ENCODE measurements at regions not wholly inside any gene's neighbourhood (a gene's known extent, or its start where the extent isn't known, plus 50 kb on each side); places are given as distances from the start of the nearest gene placed in this dataset.
A peak's percentile ranks its signal among the peaks of the same experiment; 100 is the strongest.

DNA sequence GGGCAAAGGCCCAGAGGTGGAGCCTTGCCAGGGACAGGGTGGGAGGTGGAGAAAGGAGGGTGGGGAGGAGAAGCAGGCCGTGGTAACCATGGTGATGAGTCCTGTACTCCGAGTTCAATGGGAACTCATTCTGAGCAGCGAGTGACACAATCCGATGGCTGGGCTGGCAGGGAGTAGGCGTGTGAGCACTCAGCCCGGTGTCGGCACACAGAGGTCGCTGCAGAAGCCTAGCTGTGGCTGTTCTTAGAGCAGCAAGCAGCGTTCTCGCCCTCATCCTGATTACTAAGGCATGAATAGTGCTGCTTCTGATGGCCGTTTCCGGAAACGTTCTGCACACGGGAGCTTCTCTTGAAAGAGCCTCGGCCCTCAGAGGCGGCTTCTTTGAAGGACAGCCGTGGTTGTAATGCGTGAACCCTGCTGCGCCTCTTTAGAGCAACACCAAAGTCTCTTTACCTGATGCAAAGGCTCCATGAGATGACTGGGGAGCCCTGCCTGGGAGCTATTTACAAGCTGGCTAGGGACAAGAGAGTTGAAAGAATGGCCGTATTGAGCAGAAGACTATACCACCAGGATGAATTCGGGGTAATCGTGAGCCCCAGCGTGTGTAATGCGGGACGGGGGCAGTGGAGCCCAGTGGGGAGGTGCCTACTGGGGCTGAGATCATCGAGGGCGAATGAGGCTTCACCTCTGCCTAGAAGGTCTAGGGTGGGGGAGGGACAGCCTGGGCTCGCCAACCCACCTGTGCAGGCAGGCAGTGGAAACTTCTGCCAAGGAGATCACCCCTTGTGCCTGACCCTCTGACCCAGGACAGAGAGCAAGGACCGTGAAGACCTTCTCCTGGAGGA, 72.8 kb upstream of the PAX7 start (continued):
- TF ChIP-seq ATF6 (CRISPR knock-in tag; IDR thresholded peaks at IDR 0.05) (no peak), NFE2L1 (CRISPR knock-in tag; IDR thresholded peaks at IDR 0.05) (no peak), ZNF263 (CRISPR knock-in tag; IDR thresholded peaks at IDR 0.05; ENCODE audit: low read depth) (no peak), SMAD3 (CRISPR knock-in tag; IDR thresholded peaks at IDR 0.05; ENCODE audit: borderline replicate concordance) (no peak)
- TF ChIP-seq, protein P1, sequence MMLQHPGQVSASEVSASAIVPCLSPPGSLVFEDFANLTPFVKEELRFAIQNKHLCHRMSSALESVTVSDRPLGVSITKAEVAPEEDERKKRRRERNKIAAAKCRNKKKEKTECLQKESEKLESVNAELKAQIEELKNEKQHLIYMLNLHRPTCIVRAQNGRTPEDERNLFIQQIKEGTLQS (CRISPR knock-in tag; conservative IDR thresholded peaks at IDR 0.05) = no peak

- Mint-ChIP-seq H3K4me3 (no peak overlapping the region), H3K9me3 (no peaks in the 10 kb centered on the region), H3K27me3 (ENCODE audit: low read depth) (peaks cover 21% of the 10 kb centered on the region), H3K36me3 (no peaks in the 10 kb centered on the region), H3K27ac (no peak overlapping the region), H3K4me1 (peaks cover 38% of the 10 kb centered on the region)
- POLR2A ChIA-PET = no interaction called here
- TF ChIP-seq NFYB (CRISPR knock-in tag; conservative IDR thresholded peaks at IDR 0.05; ENCODE audit: low read depth) (no peak), ZSCAN18 (CRISPR knock-in tag; IDR thresholded peaks at IDR 0.05) (no peak), NR3C1 (CRISPR knock-in tag; conservative IDR thresholded peaks at IDR 0.05; ENCODE audit: low read depth) (no peak), FOXP1 (CRISPR knock-in tag; IDR thresholded peaks at IDR 0.05; ENCODE audit: borderline replicate concordance) (no peak), ZNF317 (CRISPR knock-in tag; IDR thresholded peaks at IDR 0.05; ENCODE audit: borderline replicate concordance, low read depth) (no peak), ATF6 (CRISPR knock-in tag; IDR thresholded peaks at IDR 0.05) (no peak), USF1 (CRISPR knock-in tag; IDR thresholded peaks at IDR 0.05) (no peak), ZBTB43 (CRISPR knock-in tag; IDR thresholded peaks at IDR 0.05) (no peak), ZNF396 (CRISPR knock-in tag; IDR thresholded peaks at IDR 0.05; ENCODE audit: borderline replicate concordance) (no peak), MXD4 (CRISPR knock-in tag; IDR thresholded peaks at IDR 0.05; ENCODE audit: borderline replicate concordance) (no peak), SMAD4 (CRISPR knock-in tag; IDR thresholded peaks at IDR 0.05) (no peak), STAT6 (CRISPR knock-in tag; conservative IDR thresholded peaks at IDR 0.05; ENCODE audit: low read depth) (no peak)
- ATAC-seq (peak; percentile 4; the same call in 1 of the 2 replicates), DNase-seq (ENCODE audit: low spot score) (peak; percentile 26)
- CTCF ChIA-PET = interaction anchor here (1.0 to 15.6 kb wide), 3 partner anchors 12 to 90 kb away, joined by 3 to 340 read pairs (median 130); no protein-coding TSS in a partner anchor
Measured at GRCh38 chr1:18560692-18561091, 70.0 kb upstream of the PAX7 start.

Measured in WTC11 (cell line).